GM19023 (cell line): ENCODE measurements at regions not wholly inside any gene's neighbourhood (a gene's known extent, or its start where the extent isn't known, plus 50 kb on each side); places are given as distances from the start of the nearest gene placed in this dataset.

Source experiments
- ATAC-seq: cut with Tn5 transposase; IDR thresholded peaks from one replicate; pipeline ENCODE4 v1.9.1; 2021; ENCODE audit warnings: mild to moderate bottlenecking, moderate library complexity; ENCODE audit not compliant: unreplicated experiment

GRCh38 chr5:171600741-171601265, 181.4 kb downstream of the FGF18 start:
- ATAC-seq: no peak

GRCh38 chr5:171601266-171601881, 181.9 kb downstream of the FGF18 start:
- no peak for ATAC-seq

DNA sequence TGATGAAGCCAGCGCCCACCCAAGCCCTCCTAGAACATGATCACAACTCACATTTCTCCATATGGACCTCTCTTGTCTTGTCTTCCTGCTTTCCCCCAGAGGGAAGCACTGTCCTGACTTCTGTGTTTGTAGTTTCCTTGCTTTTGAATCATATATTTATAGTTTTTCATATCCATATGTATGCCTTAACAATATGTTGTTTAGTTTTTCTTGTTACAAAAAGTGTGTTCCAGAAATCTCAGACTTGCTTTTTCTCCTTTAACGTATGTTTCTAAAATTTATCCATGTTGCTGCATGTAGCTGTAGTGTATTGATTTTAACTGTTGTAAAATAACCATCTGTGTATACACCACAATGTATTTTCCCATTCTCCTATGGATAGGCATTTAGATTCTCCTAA, 182.0 kb upstream of the SMIM23 start:
- ATAC-seq: no peak

- ATAC-seq: no peak
These were observed 181.4 kb upstream of the SMIM23 start for GRCh38 chr5:171604195-171604594.

GRCh38 chr5:171606414-171607024, 179.1 kb upstream of the SMIM23 start:
- no peak for ATAC-seq

GRCh38 chr5:171607863-171608262, 177.8 kb upstream of the SMIM23 start:
- ATAC-seq: no peak

GRCh38 chr5:171609806-171610452, 175.7 kb upstream of the SMIM23 start:
- ATAC-seq: no peak

- ATAC-seq: no peak
These were observed 174.9 kb upstream of the SMIM23 start for GRCh38 chr5:171610686-171611085.

DNA sequence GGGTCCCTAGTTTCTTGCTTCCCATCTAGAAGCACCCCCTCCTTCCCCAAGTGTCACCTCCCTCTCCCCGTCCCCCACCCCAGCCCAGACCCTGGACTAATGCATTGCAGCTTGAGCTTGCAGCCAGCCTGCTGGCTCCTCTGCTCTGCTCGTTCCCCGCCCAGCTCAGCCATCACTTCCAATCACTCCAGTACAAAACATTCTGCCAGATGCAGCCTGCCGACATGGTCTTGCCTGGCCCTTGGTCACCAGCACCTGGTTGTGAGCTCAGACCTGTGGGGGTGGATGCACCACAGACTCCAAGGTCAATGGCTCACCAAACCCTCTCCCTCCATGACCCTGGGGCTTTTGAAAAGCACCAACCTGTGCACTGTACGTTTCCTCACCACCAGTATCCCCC, 172.9 kb upstream of the SMIM23 start:
- no peak for ATAC-seq

GRCh38 chr5:171614511-171614910, 171.1 kb upstream of the SMIM23 start:
- ATAC-seq: no peak

DNA sequence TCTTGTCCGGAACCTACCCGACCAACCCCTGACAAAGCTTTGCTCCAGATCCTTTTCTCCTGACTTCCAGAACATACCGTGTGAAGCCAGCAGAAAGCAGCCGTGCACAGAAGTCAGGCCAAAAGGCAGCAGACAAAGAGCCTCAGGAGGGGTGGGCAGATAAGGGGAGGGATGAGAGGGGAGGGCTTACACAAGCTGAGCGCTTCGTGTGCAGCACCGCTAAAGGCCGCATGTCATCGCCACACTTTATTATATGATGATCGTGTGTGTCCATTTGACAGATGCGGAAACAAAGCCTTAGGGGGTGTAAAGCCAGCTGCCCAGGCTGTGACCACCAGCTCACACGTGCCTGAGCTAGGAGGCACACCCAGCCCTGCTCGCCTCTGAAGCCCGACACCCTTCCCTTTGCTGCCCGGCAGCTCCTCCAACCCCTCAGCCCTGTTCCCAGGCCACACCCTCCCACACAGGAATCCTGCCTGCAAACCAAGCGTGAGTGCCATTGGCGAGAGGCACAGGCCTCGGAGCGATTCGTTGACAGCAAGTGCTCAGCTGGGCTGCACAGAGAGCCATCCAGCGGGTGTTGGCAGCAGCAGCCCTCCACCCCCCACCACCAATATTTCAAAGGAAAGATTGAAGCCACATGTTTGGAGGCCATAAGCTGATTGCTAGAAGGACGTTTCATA, 170.5 kb upstream of the SMIM23 start:
- ATAC-seq: no peak

DNA sequence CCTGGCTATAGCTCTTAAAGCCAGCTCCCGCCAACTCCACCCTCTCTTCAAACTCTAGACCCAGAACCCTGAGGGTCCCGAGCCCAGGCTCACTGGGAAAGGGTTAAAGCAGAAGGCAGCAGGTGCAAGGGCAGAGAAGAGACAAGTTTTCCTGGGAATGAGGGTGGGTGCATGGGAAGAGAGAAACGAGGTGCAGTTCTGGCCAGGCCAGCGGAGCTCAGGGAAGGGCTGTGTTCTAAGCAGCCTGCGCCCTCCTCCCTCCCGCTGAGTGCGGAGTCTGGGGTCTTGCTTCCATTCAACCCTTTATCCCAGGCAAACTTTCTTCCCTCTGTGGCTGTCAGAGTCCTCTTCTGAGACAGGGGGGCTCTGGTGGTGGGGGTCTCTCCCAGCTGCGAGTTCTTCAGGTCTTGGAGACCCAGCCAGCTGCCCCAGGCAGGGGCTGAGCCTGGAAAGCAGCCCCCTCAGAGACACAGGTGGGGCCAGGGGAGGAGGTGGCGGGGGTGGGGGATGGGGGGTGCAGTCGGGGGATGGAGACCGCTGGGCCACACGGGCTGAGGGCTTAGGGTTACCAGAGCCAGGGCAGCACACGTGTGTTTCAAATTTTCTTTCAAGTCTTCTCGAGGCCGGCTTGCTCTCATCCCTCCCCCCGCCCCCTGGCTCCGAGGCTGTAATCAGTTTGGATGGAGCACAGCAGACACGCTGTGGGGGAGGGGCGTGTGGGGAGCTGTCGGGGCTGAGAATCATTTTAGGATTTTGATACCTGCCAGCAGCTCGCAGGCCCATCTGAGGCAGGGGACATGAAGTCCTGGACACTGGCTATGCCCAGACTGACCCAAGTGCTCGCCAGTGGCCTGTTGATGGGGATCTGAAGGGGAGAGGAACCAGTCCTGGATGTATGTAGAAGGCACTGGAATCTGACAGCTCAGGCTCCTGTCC, 169.6 kb upstream of the SMIM23 start:
- ATAC-seq: no peak

- no peak for ATAC-seq
These were observed 168.4 kb upstream of the SMIM23 start for GRCh38 chr5:171617266-171617665.

DNA sequence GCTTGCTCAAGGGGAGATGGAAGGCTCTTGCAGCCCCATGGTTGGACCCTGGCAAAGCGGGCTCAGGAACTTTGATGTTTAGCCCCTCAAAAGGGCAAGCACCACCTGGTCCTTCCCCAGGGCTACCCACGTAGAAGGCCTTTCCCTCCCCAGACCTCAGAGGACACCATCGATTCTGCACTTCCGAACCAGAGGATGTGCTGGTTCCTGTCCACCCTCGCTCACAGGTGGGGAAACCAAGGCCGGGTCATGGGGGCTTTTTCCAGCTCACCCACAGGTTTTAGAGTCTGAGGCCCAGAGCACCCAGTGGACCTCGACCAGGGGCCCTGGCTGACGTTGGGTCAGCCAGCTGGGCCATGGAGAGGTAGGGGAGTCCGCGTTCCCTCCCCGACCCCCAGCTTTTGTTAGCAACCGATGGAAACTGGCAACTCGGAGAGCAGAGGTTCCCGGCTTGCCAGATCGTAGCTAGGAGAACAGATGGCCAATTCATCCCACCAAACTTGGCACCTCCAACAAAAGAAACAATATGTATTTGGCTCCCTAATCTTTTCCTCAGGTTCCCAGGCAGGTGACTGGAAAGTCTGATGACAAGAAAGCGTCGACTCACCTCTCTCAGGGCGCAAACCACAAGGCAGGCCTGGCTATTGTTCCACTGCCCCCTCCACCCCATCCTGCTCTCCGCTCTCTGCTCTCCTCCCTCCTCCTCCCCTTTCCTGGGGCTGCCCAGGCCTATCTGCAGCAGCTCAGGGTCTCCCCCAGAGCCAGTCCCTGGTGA, 167.6 kb upstream of the SMIM23 start:
- ATAC-seq: no peak

DNA sequence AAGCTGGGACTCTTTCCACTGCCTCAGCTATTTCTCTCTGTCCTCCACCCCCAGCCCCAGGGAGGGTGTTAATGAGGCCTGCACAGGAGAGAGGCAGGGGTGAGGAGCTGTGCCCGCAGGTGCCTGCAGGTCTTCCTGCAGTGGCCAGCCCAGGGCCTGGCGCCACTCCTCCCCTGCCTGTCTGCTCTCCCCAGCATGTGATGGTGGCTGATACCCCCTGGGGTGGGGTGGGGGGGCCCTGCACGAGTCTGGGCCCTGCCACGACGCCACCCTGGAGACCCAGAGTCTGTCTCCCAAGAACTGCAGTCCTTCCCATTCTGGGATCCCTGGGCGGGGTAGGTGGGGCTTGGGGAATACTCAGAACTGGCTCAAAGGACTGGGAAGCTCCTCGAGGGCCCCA, 166.4 kb upstream of the SMIM23 start:
- no peak for ATAC-seq

GRCh38 chr5:171619744-171620143, 165.9 kb upstream of the SMIM23 start:
- ATAC-seq: no peak

- ATAC-seq: no peak
These were observed 163.6 kb upstream of the SMIM23 start for GRCh38 chr5:171622010-171622409.

DNA sequence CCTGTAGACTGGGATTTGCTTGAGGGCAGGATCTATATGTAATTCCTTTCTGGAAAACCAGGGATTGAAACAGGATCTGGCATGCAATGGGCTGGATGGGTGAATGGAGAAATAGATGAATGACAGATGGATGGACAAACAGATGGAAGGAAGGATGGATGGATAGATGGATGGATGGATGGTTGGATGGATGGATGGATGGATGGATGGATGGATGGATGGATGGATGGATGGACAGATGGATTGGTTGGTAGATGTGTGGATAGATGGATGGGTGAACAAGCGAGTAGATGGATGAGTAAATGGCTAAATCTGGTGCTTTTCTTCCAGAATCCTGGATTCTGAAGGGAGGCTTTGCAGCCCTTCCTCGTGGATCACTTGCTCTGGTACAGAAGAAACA, 162.5 kb upstream of the SMIM23 start:
- no peak for ATAC-seq

DNA sequence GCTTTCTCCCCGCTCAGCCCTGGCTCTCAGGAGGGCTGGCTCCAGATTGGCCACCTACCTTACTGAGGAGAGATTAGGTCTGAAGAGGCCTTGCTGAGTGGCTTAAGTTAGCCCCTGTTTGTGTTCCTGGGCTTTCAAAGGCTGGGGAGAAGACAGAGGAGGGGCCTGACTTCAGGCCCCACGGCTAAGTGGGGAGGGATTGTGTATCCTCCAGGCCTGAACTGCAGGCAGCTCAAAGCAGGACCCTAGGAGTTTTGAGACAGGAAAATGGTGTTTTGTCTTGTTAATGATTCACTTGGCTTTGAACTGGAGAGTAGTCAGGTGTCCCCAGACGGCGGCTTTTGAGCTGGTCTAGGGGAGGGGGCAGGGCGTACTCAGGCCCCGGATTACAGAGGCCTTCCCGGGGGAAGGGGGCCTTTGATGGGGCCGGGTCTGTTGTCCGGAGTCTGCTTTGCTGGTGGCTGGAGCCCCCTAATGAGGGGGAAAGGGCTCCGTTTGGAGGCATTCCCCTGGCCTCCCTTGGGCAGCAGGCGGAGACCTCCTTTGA, 162.0 kb upstream of the SMIM23 start:
- no peak for ATAC-seq

GRCh38 chr5:171624396-171624795, 161.2 kb upstream of the SMIM23 start:
- ATAC-seq: no peak
